OCI-LY1 (cell line): ENCODE measurements at regions not wholly inside any gene's neighbourhood (a gene's known extent, or its start where the extent isn't known, plus 50 kb on each side); places are given as distances from the start of the nearest gene placed in this dataset.

Experiments used
- H2AFZ ChIP-seq: fragments of 200-600 bp; sonication (generic), shearing (Covaris generic); 2 replicates; pipeline ENCODE4 v1.6.0; 2014; ENCODE audit warnings: antibody characterized with exemption, mild to moderate bottlenecking, low read length
- H3F3A ChIP-seq: fragments of 200-600 bp; sonication (generic), shearing (Covaris generic); 2 replicates; pipeline ENCODE4 v1.6.0; 2014; ENCODE audit warnings: mild to moderate bottlenecking, antibody characterized with exemption, low read length, moderate library complexity; ENCODE audit not compliant: insufficient read depth
- H3K27ac ChIP-seq: fragments of 200-600 bp; sonication (generic); 2 replicates; pipeline ENCODE4 v1.5.1; 2014; ENCODE audit warnings: low read length, mixed run types, mild to moderate bottlenecking, low read depth; ENCODE audit not compliant: poor library complexity, severe bottlenecking
- H3K27me3 ChIP-seq: fragments of 200-600 bp; sonication (generic); 2 replicates; pipeline ENCODE4 v1.6.0; 2014; ENCODE audit warnings: antibody characterized with exemption, mild to moderate bottlenecking, low read length, moderate library complexity; ENCODE audit not compliant: insufficient read depth
- H3K36me3 ChIP-seq: fragments of 200-600 bp; sonication (generic); 2 replicates; pipeline ENCODE4 v1.6.1; 2014; ENCODE audit warnings: mild to moderate bottlenecking, antibody characterized with exemption, low read length, moderate library complexity, mixed read lengths; ENCODE audit not compliant: insufficient read depth
- H3K4me1 ChIP-seq: fragments of 200-600 bp; sonication (generic); 2 replicates; pipeline ENCODE4 v1.5.1; 2014; ENCODE audit warnings: mild to moderate bottlenecking, low read length, moderate library complexity; ENCODE audit not compliant: insufficient read depth, severe bottlenecking
- H3K4me2 ChIP-seq: fragments of 200-600 bp; sonication (generic), shearing (Covaris generic); 2 replicates; pipeline ENCODE4 v1.6.1; 2014; ENCODE audit warnings: low read length
- H3K4me3 ChIP-seq: fragments of 200-600 bp; sonication (generic); 2 replicates; pipeline ENCODE4 v1.5.1; 2014; ENCODE audit warnings: low read length, low read depth, mild to moderate bottlenecking, mixed read lengths; ENCODE audit not compliant: poor library complexity, severe bottlenecking
- H3K79me2 ChIP-seq: fragments of 200-600 bp; shearing (Covaris generic); 2 replicates; pipeline ENCODE4 v1.6.1; 2016; ENCODE audit warnings: mixed run types, low read length, mixed read lengths; ENCODE audit not compliant: insufficient read depth
- H3K9ac ChIP-seq: fragments of 200-600 bp; sonication (generic), shearing (Covaris generic); 2 replicates; pipeline ENCODE4 v1.6.1; 2014; ENCODE audit warnings: mild to moderate bottlenecking, low read length, mixed read lengths
- H3K9me2 ChIP-seq: fragments of 200-600 bp; sonication (generic), shearing (Covaris generic); 2 replicates; pipeline ENCODE4 v1.6.1; 2014; ENCODE audit warnings: low read depth, mild to moderate bottlenecking, low read length, mixed read lengths
- H3K9me3 ChIP-seq: fragments of 200-600 bp; shearing (Covaris generic); 2 replicates; pipeline ENCODE4 v1.6.1; 2014; ENCODE audit warnings: low read length, mixed read lengths
- H4K20me1 ChIP-seq: fragments of 200-600 bp; sonication (generic), shearing (Covaris generic); 2 replicates; pipeline ENCODE4 v1.6.0; 2016; ENCODE audit warnings: mild to moderate bottlenecking, low read length; ENCODE audit not compliant: insufficient read depth
- CTCF ChIP-seq: fragments of 200-600 bp; sonication (generic), shearing (Covaris generic); IDR thresholded peaks from 2 replicates; pipeline ENCODE4 v1.5.1; 2017; ENCODE audit warnings: mild to moderate bottlenecking, antibody characterized with exemption, low read length, moderate library complexity, mixed read lengths
- EZH2 ChIP-seq: fragments of 200-600 bp; sonication (generic), shearing (Covaris generic); IDR thresholded peaks from 2 replicates; pipeline ENCODE4 v1.8.0; 2017; ENCODE audit warnings: borderline replicate concordance, mixed run types, mild to moderate bottlenecking, antibody characterized with exemption, low read length, moderate library complexity, mixed read lengths

- no peaks in the 10 kb centered on the region for H3K4me1 ChIP-seq
- TF ChIP-seq CTCF (no peak), EZH2 (no peak)
- no peak overlapping the region for H3K9ac ChIP-seq
- no peaks in the 10 kb centered on the region for H3K79me2 ChIP-seq
- H3K27me3 ChIP-seq, result no peaks in the 10 kb centered on the region
- no peaks in the 10 kb centered on the region for H3K36me3 ChIP-seq
- no peaks in the 10 kb centered on the region for H3K9me3 ChIP-seq
- H3K4me2 ChIP-seq, result no peak overlapping the region
- no peak overlapping the region for H2AFZ ChIP-seq
- no peaks in the 10 kb centered on the region for H3K9me2 ChIP-seq
- no peak overlapping the region for H3K4me3 ChIP-seq
- no peak overlapping the region for H3K27ac ChIP-seq
- H3F3A ChIP-seq, result no peaks in the 10 kb centered on the region
- H4K20me1 ChIP-seq, result no peaks in the 10 kb centered on the region
These were observed 283.4 kb downstream of the HAO1 start for GRCh38 chr20:7656687-7657467.

GRCh38 chr20:7657569-7657968 is 282.7 kb downstream of the HAO1 start:
- Histone ChIP-seq H3K27ac (no peak overlapping the region), H2AFZ (no peak overlapping the region), H3K4me1 (no peaks in the 10 kb centered on the region), H4K20me1 (no peaks in the 10 kb centered on the region), H3K9me3 (no peaks in the 10 kb centered on the region), H3K9ac (no peak overlapping the region), H3K4me3 (no peak overlapping the region), H3K4me2 (no peak overlapping the region), H3K36me3 (no peaks in the 10 kb centered on the region), H3F3A (no peaks in the 10 kb centered on the region), H3K79me2 (no peaks in the 10 kb centered on the region), H3K9me2 (no peaks in the 10 kb centered on the region), H3K27me3 (no peaks in the 10 kb centered on the region)
- no peak for TF ChIP-seq EZH2

- no peak overlapping the region for H3K4me3 ChIP-seq
- H4K20me1 ChIP-seq, result no peaks in the 10 kb centered on the region
- H3K9me2 ChIP-seq, result no peaks in the 10 kb centered on the region
- H3K27me3 ChIP-seq, result no peaks in the 10 kb centered on the region
- H2AFZ ChIP-seq, result no peak overlapping the region
- TF ChIP-seq EZH2 (no peak), CTCF (no peak)
- no peak overlapping the region for H3K4me2 ChIP-seq
- H3K4me1 ChIP-seq, result no peaks in the 10 kb centered on the region
- no peaks in the 10 kb centered on the region for H3K9me3 ChIP-seq
- H3K79me2 ChIP-seq, result no peaks in the 10 kb centered on the region
- no peak overlapping the region for H3K9ac ChIP-seq
- H3K27ac ChIP-seq, result no peak overlapping the region
- H3K36me3 ChIP-seq, result no peaks in the 10 kb centered on the region
- H3F3A ChIP-seq, result no peaks in the 10 kb centered on the region
These were observed 280.1 kb downstream of the HAO1 start for GRCh38 chr20:7660165-7660564.

DNA sequence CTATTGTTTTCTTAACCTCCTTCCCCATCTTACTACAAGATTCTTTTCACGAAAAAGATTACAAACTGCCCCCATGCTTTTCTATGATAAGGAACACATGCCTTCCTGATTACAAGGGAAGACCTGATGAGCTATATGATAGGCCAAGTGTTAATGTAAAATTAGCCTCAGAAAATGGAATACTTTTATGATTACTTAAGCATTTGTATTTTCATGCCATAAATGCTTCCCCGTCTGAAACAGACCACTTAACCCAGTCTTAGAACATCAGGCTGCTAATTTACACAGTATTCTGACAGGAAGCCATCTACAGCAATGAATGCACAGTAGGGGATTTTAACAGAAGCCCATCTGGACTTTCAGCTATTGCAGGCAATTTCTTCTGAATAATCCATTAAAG is 274.9 kb downstream of the HAO1 start:
- Histone ChIP-seq H3K4me3 (no peak overlapping the region), H3K9me2 (no peaks in the 10 kb centered on the region), H2AFZ (no peak overlapping the region), H3K4me2 (no peak overlapping the region), H3K36me3 (no peaks in the 10 kb centered on the region), H3K4me1 (no peaks in the 10 kb centered on the region), H3K9me3 (no peaks in the 10 kb centered on the region), H3K27me3 (no peaks in the 10 kb centered on the region), H3F3A (no peaks in the 10 kb centered on the region), H3K79me2 (no peaks in the 10 kb centered on the region), H3K9ac (no peak overlapping the region), H4K20me1 (no peaks in the 10 kb centered on the region), H3K27ac (no peak overlapping the region)
- TF ChIP-seq EZH2, result no peak
